ENCODE measurements at regions not wholly inside any gene's neighbourhood (a gene's known extent, or its start where the extent isn't known, plus 50 kb on each side); places are given as distances from the start of the nearest gene placed in this dataset.
"Not testable (repeated sequence)": the region's sequence is repeated elsewhere in the genome, so short reads cannot be mapped to it uniquely, and the experiment has no call there.

DNA sequence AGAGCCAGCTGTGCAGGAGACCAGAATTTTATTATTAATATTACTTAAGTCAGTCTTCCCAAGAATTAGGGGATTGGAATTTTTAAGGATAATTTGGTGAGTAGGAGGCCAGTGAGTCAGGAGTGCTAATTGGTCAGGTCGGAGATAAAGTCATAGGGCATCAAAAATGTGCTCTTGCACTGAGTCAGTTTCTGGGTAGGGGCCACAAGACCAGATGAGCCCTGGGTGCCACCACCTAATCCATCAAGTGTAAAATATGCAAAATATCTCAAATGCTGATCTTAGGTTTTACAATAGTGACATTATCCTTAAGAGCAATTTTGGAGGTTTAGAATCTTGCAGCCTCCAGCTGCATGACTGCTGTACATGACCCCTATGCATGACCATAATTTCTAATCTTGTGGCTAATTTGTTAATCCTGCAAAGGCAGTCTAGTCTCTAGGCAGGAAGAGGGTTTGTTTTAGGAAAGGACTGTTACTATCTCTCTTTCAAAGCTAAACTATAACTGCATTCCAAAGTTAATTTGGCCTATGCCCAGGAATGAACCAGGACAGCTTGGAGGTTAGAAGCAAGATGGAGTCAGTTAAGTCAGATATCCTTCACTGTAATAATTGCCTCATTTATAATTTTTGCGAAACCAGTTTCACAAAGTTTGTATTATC lies 215.9 kb downstream of the RNF152 start:
- DNase-seq (ENCODE audit: low read depth) = no peak

DNA sequence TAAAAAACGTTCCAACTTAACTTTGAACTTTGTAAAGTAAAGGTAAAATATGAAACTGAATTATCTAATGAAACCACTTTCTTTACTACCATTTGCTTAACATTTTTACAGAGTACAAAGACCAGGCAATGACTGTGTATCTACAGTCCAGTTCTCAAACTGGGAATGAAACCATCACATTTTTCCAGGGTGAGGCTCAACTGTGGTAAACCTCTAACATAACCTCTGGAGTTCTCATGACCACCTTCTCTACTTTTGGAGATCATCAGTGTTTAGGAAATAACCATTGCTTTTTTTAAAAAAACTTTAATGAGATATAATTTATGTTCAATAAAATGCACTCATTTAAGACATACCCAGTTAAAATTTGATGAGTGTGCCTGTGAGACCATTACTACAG lies 223.5 kb downstream of the RNF152 start:
- no peak for DNase-seq (ENCODE audit: low read depth)

DNA sequence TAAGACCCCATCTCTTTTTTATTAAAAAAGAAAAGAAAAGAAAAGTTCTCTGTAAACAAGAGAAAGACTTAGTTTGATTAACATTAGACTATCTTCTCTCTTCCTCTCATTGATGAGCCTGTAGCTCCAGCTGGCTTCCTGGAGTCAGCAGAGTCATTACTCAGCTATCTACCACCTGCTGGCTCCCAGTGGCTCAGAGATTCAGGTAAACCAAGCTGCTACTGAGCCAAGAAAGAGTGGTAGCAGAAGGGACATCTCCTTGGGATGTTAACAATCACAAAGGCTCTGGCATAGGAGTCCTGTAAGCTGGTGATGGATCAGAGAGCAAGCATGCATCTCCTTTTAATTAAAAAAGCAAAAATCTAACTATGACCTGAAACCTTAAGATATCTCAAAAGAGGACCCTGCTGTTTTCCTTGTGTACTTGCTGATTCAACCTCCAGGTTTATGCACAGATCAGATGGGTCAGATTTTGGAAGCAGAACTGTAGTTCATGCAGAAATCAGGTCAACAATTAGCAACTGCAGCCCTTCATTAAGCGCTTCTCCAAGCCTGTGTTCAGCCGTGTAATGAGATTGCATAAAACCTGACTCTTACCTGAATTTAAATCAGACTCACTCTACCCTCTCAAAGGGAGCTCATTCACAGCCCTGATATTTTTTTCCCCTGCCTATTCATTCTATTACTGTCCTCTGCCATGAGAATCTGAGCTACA lies 225.8 kb downstream of the RNF152 start:
- no peak for DNase-seq (ENCODE audit: low read depth)

DNA sequence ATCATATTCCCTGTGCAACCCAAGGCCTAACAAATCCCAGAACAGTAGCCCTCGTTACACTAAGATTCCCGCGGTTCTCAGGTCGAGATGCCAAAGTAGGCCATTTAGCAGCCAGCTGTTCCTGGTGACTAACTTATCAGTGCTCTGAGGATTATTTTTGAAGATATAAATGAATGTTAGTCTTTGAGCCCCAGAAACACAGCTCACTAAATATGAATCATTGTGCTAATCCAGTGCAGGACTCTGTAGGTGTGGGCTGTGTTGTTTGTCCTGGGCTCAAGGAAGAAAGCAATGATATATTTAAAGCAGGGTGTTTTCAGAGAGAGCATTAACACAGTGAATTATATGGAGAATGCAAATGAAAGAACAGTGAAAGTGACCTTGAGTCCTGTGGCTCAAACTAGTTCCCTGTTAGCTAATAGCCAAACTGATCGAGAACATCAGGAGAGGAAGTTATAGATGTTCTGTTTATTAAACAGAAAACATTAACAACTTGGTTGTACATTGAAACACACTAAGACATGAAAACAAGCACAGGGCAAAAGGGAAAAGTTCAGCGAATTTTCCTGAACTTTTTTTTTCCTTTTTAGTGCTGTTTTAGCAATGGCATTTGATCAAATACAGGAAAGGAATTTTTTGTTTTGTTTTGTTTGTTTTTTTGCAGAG lies 228.3 kb downstream of the RNF152 start:
- no peak for DNase-seq (ENCODE audit: low read depth)

DNA sequence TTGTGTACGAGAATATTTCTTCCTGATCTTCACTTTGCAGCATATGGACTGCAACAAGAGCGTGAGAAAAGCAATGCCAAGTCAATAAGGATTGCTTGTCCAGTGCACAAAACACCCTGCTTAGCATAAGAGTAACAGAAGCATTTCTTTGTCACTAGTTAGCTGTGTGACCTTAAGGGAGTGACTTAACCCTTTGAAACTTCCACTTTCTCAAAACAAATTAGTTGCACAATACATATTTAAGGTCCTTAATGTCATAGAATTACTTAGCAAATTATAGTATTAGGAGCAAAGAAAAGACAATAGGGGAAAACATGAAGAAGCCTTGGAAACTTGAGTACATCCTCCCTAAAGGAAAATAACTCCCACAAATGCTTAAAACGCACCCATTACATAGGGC lies 230.1 kb downstream of the RNF152 start:
- no peak for DNase-seq (ENCODE audit: low read depth)

DNA sequence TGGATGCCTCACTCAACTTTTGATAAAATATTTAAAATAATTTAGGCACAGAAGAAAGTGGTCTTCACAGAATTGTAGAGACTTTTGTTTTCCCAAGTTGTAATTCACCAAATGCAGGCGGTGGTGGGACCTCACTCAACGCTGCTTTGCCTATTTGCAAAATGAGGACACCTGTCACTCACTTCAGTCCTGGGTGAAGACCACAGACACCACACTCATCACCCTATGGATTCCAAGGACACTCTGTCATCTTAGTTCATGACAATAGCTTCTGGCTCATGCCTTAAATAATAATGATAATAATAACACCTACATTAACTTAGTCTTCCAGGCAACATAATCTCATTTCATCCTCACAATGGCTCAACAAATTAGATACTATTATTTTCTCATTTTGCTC lies 234.4 kb downstream of the RNF152 start:
- DNase-seq (ENCODE audit: low read depth) = no peak

DNA sequence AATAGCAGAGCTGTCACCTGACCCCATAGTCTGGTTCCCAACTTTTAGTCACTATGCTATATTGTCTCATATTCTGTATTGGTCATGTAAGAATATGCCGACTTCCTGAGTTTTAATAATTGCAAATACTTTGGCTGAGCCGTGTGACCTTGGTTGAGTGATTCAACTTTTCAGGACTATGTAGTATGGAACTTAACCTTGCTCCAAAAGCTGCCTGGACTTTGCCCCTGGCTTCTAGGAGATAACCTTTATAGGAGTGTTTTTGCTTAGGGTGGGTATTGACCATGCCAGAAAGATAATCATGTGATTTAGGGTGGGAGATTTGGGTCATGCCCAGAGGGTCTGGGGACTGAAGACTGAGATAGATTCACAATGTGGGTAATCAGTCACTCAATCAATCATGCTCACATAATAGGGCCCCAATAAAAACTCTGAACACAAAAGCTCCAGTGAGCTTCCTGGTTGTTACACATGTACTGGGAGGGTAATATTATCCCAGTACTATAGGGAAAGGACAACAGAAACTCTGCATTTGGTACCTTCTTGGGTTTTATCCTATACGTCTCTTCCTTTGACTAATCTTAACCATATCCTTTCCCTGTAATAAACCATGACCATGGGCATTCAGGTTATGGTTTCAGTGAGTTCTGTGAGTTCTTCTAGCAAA lies 235.6 kb downstream of the RNF152 start:
- DNase-seq (ENCODE audit: low read depth) = no peak

DNA sequence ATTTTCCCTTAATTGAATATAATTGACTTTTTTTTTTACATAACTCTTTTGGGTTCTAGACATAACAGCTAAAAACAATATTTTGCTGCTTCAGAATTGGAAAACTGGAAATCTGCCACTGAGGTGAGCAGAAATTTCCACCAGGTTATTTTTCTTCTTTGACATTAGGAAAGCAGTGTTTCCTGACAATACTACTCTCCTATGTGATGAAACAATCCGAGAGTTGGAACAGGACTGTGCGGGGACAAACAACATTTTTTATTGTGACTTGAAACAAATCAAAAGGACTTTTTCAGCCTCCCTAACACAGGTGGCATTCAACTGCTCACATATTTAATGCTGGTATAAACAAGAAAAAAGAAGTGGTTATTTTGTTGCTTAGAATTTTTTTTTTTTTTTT lies 237.2 kb downstream of the RNF152 start:
- no peak for DNase-seq (ENCODE audit: low read depth)

DNA sequence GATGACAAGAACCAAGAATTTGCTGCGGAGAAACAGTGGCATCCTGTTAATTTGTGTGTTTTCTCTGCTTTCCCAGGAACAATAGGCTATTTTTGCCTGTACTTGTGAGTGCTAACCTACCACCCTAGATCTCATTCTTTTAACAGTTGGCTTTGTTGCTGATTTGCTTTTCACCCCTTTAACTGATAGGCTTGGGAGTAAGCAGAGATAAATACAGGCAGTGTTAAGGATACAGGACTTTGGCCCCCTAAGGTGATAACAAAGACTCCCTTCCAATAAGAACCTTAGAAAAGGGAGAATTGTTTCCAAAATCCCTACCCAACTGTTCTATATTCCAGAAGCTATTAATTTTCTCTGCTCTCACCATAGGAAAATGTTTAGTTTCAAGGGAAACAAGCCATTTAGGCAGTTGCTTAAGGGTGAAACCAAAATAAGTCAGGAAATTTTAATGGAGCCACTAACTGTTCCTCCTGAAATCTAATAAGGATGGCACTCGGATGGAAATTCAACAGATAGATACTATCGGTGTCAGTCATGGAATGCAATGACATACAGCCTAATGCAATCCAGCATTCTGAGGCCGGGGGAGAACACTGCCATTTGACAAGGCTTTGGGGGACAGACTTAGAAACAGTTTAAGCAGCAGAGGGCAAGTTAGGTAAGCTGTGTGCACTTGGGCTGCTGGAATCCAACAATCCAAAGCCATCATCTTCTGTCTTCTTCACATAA lies 238.8 kb downstream of the RNF152 start:
- no peak for DNase-seq (ENCODE audit: low read depth)

DNA sequence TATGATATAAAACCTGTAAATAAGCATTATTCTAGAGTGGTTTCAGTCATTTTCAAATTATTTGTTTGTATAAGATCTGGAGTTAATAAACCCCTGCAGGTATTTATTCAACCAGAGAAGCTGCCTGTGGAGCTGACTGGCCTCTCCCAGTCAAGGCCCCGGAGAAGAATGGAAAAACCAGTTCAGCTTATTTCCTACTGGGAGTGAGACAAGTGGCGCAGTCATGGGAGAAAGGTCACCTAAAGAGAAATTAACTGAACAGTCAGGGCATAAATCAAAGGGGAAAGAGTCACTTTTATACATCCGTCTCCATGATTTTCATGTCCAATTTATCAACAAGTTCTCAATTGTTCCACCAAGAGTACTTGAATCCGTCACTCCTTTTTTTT lies 240.9 kb downstream of the RNF152 start:
- no peak for DNase-seq (ENCODE audit: low read depth)

DNA sequence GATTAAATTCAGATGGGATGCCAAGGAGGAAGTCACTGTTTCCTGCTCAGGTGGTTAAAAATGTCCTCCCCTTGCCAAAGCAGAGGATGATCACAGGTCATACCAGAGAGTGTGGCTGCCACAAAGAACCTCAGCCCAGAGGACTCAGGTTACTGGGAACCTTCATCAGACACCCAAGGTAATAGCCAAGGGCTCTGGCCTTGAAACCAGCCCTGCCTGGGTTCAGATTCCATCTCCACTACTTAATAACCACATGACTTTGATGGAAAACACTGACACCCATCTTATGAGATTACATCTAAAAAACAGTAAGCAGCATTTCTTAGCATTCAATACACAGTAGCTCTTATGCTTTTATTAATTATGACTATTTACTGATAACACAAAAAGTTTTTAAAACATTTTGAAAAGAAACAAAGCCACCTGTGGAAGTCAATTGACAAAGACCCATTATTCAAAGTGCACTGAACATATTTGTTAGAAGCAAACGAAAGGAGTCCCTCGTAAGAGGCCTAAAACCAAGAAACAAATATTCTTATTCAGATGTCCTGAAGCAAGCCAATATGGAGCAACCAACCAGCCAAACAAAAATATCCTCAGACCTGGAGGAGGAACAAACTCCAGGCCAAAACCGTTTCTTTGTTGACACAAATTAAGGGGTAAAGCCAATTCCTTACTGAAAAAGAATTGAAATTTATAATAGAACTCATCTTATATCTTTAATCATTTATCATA lies 241.5 kb downstream of the RNF152 start:
- no peak for DNase-seq (ENCODE audit: low read depth)

DNA sequence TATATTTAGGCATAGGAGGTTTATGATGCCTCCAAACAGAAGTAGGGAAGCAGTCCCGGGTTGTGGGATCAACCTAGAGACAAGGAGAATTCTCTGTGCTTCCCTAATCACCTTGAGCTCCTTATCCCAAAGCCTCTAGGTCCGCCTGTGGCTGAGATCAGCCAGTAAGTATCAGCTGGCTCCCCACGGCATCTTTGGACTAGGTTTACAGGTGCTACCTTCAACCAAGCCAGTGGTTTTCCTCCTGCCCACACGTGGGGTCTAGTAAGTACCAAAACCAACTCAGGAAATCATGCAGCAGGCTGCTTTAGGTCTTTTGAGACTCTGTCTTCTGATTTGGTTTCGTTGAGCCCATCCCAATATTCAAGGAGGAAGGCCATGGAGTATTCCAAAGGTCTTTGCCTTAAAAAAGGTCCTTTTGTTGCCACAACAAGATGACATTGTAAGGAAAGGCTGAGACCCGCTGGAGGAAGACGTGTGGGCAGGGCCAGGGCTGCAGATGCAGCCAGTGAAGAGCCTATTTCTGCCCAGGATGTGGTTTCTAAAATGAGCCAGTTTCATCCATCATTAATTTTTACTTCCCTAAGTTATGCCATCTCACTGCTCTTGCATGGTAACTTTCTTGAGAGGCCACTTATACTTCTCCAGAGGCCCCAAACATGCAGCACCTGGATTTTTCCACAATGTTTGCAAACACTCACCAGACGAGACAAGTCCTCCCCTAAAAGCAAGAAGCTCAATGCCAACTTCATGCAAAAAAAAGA lies 248.7 kb downstream of the RNF152 start:
- no peak for DNase-seq (ENCODE audit: low read depth)

DNA sequence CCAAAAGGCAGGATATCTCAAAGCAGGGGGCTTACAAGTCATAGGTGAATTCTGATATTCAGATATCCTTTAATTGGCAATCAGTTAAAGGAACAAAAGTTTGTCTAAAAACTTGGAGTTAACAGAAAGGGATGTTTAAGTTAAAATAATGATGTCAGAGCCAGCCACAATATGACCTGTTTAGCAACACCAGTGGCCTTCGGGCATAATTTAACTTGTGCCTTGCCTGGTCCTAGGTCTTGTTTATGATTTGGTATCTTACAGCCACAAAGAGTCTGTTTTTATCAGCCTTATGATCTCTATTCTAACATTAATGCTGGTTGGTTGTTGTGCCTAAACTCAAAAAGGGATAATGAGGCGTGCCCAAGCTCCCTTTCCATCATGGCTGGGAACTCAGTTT lies 252.9 kb downstream of the RNF152 start:
- DNase-seq (ENCODE audit: low read depth) = no peak

DNA sequence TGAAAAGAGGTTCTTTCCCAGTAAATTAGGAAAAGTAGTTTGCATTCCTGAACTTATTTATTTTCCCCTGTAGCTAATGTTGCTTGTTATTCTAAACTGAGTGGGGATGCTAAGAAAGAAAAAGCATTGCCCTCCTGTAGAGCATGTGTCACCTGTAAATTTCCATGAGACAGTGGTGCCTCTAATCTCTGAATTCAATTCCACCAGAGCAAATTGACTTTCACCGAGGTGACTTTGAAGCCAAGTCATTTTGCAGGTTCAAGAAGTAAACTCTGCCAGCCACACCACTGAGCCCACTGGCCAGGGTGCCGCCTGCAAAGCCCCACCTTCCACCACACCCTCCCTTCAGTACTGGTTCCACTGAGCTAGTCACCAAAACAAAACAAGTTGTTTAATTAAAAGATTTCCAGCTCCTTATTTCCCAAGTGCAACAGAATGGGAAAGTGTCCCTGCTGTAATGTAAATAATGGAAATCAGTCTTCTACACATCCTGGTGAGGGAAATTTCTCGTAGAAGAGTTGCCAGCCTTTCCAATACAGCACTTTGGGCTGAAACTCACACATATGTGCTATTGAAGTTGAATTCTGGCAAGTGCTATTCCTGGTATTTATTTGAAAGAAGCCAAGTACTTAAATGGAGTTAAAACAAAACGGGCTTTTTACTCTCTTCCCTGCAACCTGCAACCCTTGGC lies 254.8 kb downstream of the RNF152 start:
- no peak for DNase-seq (ENCODE audit: low read depth)

DNA sequence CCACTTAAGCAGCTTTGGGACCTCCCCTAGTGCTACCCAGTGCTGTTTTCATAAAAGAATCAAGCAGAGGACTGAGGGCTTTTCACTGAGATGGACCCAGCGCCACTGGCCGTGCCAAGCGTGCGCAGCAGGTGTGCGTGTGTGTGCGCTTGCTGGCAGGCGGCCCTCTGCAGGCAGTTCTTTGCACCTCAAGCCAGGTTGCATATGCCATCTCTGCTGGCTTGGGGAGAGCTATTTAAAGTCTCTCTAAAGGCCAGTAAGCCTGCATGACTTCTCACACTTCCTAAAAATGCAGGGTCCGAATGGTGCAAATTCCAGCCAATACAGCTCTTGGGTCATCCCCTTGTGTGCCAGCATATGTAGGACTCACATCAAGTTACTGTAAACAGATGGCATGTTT lies 255.5 kb downstream of the RNF152 start:
- no peak for DNase-seq (ENCODE audit: low read depth)

DNA sequence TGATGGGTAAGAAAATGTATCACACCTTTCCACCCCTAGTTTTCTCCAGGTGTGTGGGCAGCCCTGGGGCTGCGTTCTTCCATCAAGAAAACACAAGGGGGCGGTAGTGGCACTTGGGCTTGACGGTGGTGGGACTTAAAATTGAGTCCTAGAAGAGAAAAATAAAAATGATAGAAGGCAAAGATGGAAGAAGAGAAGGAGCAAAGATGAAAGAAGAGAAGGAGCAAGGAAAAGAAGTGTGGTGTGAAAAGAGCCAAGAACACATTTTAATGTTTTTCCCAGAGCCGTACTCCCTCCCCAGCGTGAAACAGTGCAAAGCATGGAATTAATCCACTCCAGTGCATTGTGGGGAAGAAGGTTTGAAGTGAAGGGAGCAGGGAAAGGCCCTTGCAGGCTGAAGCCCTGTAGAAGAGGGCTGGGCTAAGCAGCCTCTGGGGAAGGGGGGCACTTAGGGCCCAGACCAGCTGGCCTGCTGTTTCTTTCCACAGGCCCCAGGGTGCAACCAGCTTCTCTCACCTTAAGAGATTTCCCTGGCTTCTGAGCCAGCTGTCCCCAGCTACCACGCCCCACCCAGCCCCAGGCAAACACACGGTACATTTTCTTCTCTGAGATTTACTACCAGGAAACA lies 256.8 kb downstream of the RNF152 start:
- peak; percentile 36 for DNase-seq (ENCODE audit: low read depth)

DNA sequence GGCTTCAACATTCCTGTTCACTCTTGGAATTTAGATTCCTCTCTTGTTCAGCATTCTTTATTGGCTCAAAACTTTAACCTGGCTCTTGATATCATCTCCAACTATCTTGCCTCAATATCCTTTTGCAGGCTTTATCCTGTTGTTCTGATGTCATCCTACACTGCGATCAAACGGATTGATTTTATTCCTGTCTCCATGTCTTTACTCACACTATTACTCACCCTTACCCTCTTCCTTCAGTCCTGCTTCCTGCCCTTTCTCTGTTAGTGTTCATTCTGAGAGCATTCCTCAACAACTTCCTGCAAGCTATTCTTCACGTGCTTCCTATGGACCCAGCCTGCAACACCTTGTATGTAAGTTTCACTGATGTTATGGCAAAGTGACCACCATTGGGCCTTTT lies 264.7 kb downstream of the RNF152 start:
- DNase-seq (ENCODE audit: low read depth) = no peak

DNA sequence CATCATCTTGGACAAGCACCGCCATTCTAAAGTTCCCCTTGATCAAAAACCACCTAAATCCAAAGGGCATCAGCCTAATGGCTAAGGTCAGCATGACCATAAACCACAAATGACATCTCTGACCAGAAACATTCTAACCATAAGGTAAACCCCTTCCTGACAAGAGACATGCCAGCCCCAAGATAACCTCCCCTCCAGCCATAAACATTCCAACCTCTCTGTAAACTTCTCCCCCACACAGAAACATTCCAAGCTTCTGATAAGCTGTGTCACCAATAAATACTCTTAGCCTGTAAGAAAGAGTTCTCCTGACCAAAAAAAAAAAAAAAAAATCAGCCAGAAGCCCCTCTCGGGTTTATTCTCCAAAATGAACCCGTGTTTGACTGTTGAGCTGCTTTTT lies 268.2 kb downstream of the RNF152 start:
- DNase-seq (ENCODE audit: low read depth) = not testable (repeated sequence)

DNA sequence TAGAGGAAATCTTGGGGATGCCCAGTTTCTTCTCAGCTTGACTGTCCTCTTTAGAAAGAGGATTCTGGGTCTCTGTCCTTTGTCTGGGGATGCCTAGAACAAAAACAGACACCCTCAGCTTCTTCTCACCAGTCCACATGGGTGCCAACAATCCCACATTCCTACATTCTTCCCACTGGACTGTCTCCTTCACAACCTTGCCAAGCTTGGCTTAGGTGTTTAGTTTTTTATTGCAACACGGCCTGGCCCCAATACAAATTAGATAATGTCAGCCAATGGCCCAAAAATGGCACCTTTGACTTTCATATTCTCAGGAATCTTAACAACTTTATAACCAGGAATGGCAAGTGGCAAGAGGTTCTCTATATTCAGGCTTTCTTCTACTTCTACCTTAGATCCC lies 273.0 kb downstream of the RNF152 start:
- no peak for DNase-seq (ENCODE audit: low read depth)

DNA sequence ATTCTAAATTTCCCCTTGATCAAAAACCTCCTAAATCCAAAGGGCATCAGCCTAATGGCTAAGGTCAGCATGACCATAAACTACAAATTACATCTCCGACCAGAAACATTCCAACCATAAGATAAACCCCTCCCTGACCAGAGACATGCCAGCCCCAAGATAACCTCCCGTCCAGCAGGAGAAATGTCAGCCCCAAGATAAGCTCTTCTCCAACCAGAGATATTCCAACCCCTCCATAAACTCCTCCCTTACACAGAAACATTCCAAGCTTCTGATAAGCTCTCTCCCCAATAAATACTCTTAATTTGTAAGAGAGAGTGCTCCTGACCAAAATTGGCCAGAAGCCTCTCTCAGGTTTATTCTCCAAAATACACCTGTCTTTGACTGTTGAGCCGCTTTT lies 274.0 kb downstream of the RNF152 start:
- DNase-seq (ENCODE audit: low read depth) = no peak

All from Daoy (cell line).